Nephron progenitor cell (in vitro differentiated cells): ENCODE measurements at regions not wholly inside any gene's neighbourhood (a gene's known extent, or its start where the extent isn't known, plus 50 kb on each side); places are given as distances from the start of the nearest gene placed in this dataset.

Experiments used
- DNase-seq: peaks from one replicate; pipeline ENCODE4 v3.0.0; 2021
- H3K27ac Mint-ChIP-seq: 2 replicates; pipeline ENCODE4 v1.8.0; 2021; ENCODE audit warnings: mild to moderate bottlenecking, moderate library complexity, mixed read lengths
- H3K27me3 Mint-ChIP-seq: 2 replicates; pipeline ENCODE4 v1.8.0; 2021; ENCODE audit warnings: mild to moderate bottlenecking, low read depth, mixed read lengths; ENCODE audit not compliant: poor library complexity
- H3K36me3 Mint-ChIP-seq: 2 replicates; pipeline ENCODE4 v1.8.0; 2021; ENCODE audit warnings: low read depth, mixed read lengths
- H3K4me1 Mint-ChIP-seq: 2 replicates; pipeline ENCODE4 v1.8.0; 2021; ENCODE audit warnings: mixed read lengths
- H3K4me3 Mint-ChIP-seq: 2 replicates; pipeline ENCODE4 v1.8.0; 2021; ENCODE audit warnings: mild to moderate bottlenecking, moderate library complexity, mixed read lengths
- H3K9me3 Mint-ChIP-seq: 2 replicates; pipeline ENCODE4 v1.8.0; 2021; ENCODE audit warnings: mild to moderate bottlenecking, moderate library complexity, mixed read lengths
- TF ChIP-seq, protein P1 (sequence below): fragments of 200-600 bp; sonication (generic); IDR thresholded peaks from 2 replicates; pipeline ENCODE4 v1.5.0; 2021; ENCODE audit warnings: antibody characterized with exemption

DNA sequence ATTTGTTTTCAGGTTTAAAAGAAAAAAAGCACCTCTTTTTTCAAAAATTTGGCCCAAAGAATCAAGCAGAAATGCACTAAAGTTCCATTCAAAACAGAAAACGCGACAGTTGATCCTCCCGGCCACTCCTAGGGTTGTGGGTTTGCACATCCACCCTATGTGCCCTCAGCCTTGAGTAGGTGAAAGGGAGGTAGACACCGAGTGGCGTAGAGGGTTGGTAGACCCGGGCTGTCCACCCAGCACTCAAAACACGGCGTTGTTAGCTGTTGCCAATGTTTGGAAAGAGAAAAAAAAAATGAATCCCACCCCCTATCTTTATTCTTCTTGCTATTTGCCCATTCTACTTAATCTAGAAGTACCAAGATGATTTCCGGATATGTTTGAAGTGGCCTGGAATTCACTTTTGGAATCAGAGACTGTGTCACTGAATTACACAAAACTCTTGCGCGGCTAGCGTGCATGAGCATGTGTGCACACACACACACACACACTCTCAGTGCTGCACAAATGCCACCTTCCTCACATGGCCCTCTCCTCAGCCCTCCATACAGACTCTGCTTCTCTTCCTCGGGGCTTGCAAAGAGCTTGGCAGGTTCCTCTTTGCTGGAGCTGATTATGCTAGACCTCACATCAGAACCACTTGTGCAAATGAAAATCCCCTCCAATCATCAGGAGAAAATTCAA, 110.2 kb upstream of the HAND1 start:
- no peak overlapping the region for H3K4me3 Mint-ChIP-seq
- H3K27me3 Mint-ChIP-seq = peaks cover 31% of the 10 kb centered on the region
- no peak for DNase-seq
- no peaks in the 10 kb centered on the region for H3K9me3 Mint-ChIP-seq
- H3K4me1 Mint-ChIP-seq = peaks cover 12% of the 10 kb centered on the region
- TF ChIP-seq, protein P1, sequence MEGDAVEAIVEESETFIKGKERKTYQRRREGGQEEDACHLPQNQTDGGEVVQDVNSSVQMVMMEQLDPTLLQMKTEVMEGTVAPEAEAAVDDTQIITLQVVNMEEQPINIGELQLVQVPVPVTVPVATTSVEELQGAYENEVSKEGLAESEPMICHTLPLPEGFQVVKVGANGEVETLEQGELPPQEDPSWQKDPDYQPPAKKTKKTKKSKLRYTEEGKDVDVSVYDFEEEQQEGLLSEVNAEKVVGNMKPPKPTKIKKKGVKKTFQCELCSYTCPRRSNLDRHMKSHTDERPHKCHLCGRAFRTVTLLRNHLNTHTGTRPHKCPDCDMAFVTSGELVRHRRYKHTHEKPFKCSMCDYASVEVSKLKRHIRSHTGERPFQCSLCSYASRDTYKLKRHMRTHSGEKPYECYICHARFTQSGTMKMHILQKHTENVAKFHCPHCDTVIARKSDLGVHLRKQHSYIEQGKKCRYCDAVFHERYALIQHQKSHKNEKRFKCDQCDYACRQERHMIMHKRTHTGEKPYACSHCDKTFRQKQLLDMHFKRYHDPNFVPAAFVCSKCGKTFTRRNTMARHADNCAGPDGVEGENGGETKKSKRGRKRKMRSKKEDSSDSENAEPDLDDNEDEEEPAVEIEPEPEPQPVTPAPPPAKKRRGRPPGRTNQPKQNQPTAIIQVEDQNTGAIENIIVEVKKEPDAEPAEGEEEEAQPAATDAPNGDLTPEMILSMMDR = no peak
- no peak overlapping the region for H3K27ac Mint-ChIP-seq
- H3K36me3 Mint-ChIP-seq = no peaks in the 10 kb centered on the region

DNA sequence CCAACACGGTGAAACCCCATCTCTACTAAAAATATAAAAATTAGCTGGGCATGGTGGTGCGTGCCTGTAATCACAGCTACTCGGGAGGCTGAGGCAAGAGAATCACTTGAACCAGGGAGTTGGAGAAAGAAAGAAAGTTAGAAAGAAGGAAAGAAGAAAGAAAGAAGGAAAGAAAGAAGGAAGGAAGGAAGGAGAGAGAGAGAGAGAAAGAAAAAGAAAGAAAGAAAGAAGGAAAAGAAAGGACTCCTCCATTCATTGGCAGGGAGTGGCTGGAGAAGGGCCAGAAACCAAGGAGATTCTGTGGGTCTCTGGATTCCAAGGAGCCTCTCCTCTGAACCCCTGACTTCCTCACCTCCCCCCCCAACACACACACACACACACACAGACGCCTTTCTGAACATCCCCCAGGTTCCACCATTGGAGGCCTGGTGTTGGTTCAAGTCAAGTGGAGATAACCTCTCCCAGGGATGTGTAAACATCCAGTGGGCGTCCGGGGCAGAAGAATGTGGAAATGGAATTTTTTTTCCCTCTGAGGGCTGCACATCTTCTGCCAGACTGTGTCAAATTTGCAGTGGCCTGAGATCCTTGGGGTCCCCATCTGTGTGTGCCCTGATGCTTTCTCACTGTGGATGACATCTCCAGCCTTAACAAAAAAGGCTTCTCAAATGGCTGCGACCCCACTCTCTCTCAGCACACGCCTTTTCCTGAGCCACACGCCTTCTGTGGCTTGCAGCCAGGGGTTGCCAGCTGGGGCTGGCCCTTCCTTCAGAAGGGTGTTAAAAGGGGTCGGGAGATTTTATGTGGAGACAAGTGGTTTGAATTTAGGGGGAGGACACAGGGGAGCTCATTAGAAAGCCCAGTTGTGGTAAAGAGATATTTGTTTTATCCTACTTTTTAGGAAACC, 109.3 kb upstream of the HAND1 start:
- no peak for DNase-seq
- no peaks in the 10 kb centered on the region for H3K9me3 Mint-ChIP-seq
- H3K4me3 Mint-ChIP-seq = peak overlapping the region; percentile 25
- H3K36me3 Mint-ChIP-seq = no peaks in the 10 kb centered on the region
- TF ChIP-seq, protein P1 = no peak
- peak overlapping the region; percentile 89 for H3K27ac Mint-ChIP-seq
- H3K27me3 Mint-ChIP-seq = peaks cover 29% of the 10 kb centered on the region
- H3K4me1 Mint-ChIP-seq = peaks cover 12% of the 10 kb centered on the region

GRCh38 chr5:154583671-154584177, 105.7 kb upstream of the HAND1 start:
- TF ChIP-seq, protein P1 = no peak
- Mint-ChIP-seq H3K27me3 (peaks cover 17% of the 10 kb centered on the region), H3K36me3 (no peaks in the 10 kb centered on the region), H3K27ac (no peak overlapping the region), H3K4me3 (no peak overlapping the region), H3K9me3 (no peaks in the 10 kb centered on the region), H3K4me1 (peaks cover 16% of the 10 kb centered on the region)
- no peak for DNase-seq

DNA sequence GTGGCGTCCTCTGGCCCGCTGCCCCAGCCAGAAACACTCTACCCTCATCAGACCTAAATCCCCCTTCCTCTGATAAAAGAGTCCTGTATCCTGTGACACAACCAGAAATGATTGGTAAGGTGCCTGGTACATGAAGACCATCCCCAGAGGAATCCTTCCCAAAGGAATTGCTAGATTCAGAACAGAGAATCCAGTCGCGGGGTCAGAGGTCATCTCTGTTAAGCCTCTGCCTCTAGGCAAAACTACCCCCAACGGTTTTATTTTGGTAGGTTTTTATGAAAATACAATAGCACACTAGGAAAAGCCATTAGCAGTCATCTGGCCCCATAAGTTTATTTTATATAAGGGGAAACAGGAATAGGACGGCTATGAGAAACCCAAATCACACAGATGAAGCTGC, 102.4 kb upstream of the HAND1 start:
- no peak for DNase-seq
- Mint-ChIP-seq H3K27ac (no peak overlapping the region), H3K4me1 (peaks cover 27% of the 10 kb centered on the region), H3K27me3 (peaks cover 14% of the 10 kb centered on the region), H3K36me3 (no peaks in the 10 kb centered on the region), H3K4me3 (no peak overlapping the region), H3K9me3 (no peaks in the 10 kb centered on the region)
- TF ChIP-seq, protein P1 = no peak

GRCh38 chr5:154577416-154577815, 99.4 kb upstream of the HAND1 start:
- Mint-ChIP-seq H3K27me3 (peaks cover 8% of the 10 kb centered on the region), H3K9me3 (no peaks in the 10 kb centered on the region), H3K4me1 (peaks cover 32% of the 10 kb centered on the region), H3K36me3 (no peaks in the 10 kb centered on the region), H3K4me3 (no peak overlapping the region), H3K27ac (peak overlapping the region; percentile 11)
- DNase-seq = no peak
- TF ChIP-seq, protein P1 = no peak
